Left hindlimb (tissue), 1 donor: ENCODE measurements at regions not wholly inside any gene's neighbourhood (a gene's known extent, or its start where the extent isn't known, plus 50 kb on each side); places are given as distances from the start of the nearest gene placed in this dataset.

Source experiments
- DNase-seq: peaks from one replicate; pipeline ENCODE4 v3.0.0-alpha.2; 2018

- no peak for DNase-seq
These were observed 222.9 kb upstream of the RIOK2 start for GRCh38 chr5:97405941-97406340.

GRCh38 chr5:97406946-97407676 is 224.1 kb upstream of the RIOK2 start:
- DNase-seq: no peak

DNA sequence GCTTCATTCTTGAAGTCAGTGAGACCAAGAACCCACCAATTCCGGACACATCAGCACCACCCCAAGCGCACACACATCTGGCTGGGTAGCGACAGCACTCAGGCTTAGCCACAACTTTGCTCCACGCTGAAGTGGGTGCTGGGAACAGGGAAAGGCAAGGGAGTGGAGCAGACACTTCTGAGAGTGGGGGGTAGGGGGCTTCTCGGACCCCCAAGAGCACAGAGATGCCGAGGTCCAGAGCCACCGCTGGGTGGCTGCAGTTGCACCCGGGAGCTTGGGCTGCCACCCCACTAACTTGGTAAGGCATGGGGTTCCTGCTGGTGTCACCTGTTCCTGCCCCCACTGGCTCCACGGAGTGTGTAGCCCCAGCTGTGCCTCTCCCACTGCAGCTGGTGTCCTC is 225.3 kb upstream of the RIOK2 start:
- DNase-seq: no peak

DNA sequence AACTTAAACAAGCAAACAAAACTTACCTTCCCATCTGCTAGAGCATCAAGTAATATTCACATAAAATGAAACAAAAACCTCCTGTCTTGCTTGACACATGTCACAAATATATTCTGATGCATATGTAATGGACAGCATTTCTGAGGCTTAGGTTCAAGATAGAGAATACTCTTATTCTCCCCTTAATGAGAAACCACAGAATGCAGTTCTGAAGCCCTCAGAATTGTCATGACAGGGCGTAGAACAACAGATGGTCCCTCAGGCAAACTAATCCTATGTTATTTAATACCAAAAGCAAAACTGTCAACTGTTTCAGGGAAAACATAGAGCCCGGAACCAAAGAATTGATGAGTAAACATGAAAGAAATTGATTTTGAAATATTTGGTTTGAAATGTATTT is 229.9 kb upstream of the RIOK2 start:
- no peak for DNase-seq

GRCh38 chr5:97417986-97418385 is 234.9 kb upstream of the RIOK2 start:
- DNase-seq: no peak

DNA sequence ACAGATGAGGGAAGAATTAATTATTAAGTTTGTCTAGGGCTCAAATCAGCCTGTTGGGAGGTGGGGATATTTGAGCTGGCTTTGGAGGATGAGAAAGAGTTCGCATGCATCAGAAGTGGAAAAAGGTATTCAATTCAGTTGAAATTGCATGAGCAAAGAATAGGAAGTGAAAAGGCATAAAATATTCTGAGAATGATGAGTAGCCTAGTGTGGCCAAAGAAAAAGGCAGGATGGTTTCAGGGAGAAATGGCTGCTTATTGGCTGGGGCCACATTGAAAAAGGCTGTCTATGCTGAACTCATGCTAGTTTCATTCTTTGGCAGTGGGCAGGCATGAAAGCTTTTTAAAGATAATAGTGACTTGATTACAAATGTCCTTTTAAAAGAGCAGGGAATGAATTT is 235.4 kb upstream of the RIOK2 start:
- DNase-seq: no peak

DNA sequence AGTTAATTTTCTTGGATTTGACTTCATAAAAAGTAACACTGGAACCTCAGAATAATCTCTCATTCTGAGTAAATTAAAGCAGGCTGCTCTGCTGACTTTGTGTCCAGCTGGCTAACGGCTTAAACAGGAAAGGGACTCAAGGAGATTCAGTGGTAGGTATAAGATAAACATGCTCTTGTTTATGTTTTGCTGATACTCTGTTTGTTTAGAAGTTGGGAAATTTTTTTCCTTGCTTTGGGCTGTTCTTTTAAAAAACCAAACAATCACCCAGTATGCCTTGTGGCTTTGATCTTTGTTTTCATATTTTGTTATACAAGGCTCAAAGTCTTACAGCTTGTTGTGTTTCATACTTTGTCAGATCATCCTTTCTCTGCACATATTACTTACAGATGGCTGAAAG is 237.6 kb upstream of the RIOK2 start:
- DNase-seq: no peak

GRCh38 chr5:97422678-97423077 is 239.6 kb upstream of the RIOK2 start:
- DNase-seq: no peak

GRCh38 chr5:97425511-97425910 is 242.5 kb upstream of the RIOK2 start:
- peak; percentile 27 for DNase-seq

GRCh38 chr5:97427235-97427634 is 244.2 kb upstream of the RIOK2 start:
- DNase-seq: no peak

- no peak for DNase-seq
These were observed 251.0 kb upstream of the RIOK2 start for GRCh38 chr5:97434021-97434420.

GRCh38 chr5:97436405-97436804 is 253.4 kb upstream of the RIOK2 start:
- no peak for DNase-seq

- DNase-seq: no peak
These were observed 260.7 kb upstream of the RIOK2 start for GRCh38 chr5:97443740-97444139.

GRCh38 chr5:97449172-97449571 is 266.1 kb upstream of the RIOK2 start:
- DNase-seq: no peak

GRCh38 chr5:97452646-97453045 is 269.6 kb upstream of the RIOK2 start:
- no peak for DNase-seq

DNA sequence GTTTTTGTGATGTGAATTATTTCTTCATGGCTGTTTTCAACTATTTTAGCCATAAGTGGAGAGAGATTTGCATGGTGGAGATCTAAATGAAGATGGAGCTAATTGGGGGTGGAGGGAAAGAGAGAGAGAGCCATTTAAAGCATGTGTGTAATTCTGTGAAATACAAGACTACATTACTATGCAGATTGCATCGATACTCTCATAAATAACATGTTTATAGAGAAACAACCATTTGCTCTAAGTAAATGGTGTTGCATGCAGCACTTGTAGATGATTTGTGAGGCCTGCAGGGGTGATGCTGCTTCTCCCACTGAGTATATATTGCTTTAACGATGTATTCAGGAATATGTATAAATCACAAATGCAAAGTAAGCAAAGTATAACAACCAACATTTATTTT is 270.2 kb upstream of the RIOK2 start:
- no peak for DNase-seq

- no peak for DNase-seq
These were observed 271.0 kb upstream of the RIOK2 start for GRCh38 chr5:97454015-97454414.

DNA sequence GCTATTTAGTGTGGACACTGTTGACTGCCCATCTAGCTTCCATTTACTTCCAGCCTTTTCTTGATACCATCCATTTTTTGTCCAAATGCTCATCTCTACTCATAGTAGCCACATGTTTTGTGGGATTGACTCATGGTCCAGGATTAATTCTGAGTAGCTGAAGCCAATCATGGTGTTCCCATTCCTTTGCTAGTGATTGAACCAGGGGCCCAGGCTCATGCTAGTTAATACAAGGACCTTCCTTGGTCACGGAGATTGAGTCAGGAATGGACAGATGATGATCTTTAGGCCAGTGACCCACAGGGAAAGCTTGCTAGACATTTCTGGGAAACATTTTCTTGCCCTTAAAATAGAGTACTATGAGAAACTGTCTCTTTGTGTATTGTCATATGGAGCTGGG is 272.9 kb upstream of the RIOK2 start:
- DNase-seq: no peak

DNA sequence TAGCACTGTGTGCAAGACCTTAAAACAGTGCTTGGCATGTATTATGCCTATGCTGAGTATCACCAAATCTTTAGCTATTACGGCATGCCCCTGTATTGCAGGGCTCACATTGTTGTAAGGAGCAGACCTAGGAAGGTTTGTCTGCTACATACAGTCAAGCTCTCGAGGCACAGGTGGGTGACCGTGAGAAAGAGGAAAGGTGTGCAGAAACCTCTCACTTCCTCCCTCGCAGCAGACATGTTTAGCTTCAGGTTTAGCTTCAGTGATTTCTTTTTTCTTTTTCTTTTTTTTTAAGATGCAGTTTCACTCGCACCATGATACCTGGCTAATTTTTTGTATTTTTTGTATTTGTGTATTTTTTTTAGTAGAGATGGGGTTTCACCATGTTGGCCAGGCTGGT is 275.8 kb upstream of the RIOK2 start:
- DNase-seq: no peak

DNA sequence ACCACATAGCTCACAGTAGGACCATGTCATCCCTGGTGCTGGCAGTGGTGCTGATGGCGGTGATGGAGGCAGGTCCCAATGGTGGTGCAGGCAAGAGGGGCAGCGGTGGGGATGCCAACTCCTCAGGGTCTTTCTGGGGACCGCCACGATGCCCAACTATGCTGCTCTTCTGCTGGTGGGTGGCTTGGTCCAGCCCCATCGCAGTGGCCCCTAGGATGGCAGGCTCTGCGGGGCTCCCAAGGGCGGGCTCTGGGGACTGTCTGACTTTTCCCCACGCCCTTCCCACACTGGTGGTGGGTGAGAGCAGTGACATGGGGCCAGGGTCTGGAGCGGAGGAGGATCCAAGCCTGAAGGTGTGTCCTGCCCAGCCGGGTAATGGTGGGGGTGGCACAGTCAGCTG is 288.9 kb upstream of the RIOK2 start:
- no peak for DNase-seq

GRCh38 chr5:97475847-97476246 is 292.8 kb upstream of the RIOK2 start:
- no peak for DNase-seq

GRCh38 chr5:97476852-97477534 is 293.9 kb upstream of the RIOK2 start:
- DNase-seq: no peak

DNA sequence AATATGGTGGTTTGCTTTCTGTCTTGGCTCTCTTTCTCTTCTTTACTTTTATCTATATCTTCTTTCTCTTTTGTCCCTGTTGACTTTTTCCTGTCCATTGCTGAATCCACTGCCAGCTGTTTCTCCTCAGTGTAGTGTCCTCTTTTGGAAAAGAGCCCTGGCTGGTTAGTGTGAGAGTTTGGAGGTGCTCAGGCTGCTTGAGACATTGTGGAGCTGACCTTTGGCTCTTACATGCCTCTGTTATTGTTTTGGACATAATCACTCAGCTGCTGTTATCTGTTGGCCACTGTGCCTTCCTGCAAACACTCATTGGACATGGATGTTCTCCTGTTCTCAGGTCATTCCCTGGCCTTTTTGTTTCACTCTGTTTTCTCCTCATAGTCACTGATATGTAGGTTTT is 295.4 kb upstream of the RIOK2 start:
- DNase-seq: no peak

GRCh38 chr5:97480313-97480712 is 297.3 kb upstream of the RIOK2 start:
- no peak for DNase-seq

DNA sequence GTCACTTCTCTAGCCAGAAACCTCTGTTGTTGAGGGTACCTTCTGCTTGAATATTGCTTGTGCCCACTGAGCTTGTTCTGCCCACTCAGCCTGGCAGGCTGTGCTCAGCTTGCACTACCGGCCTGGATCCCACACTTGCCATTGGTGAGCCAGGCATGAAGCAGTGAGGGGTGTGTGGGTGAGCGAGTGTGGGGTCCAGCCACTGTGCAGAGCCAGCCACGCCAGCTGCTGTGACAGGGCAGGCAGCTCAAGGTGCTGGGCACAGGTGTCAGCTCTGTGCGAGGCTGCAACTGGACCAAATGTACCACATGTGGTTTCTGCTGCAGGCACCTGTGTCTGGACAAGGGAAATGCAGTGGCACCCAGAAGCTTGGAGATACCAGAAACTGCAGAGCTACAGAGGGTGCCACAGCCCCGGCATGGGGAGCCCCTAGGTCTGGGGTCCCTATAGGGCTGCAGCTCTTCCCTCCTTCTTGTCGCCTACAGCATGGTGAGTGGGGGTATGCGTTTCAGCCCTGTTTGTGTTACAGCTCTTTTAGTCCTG is 305.1 kb upstream of the RIOK2 start:
- DNase-seq: no peak
